ENCODE measurements at regions not wholly inside any gene's neighbourhood (a gene's known extent, or its start where the extent isn't known, plus 50 kb on each side); places are given as distances from the start of the nearest gene placed in this dataset.

DNA sequence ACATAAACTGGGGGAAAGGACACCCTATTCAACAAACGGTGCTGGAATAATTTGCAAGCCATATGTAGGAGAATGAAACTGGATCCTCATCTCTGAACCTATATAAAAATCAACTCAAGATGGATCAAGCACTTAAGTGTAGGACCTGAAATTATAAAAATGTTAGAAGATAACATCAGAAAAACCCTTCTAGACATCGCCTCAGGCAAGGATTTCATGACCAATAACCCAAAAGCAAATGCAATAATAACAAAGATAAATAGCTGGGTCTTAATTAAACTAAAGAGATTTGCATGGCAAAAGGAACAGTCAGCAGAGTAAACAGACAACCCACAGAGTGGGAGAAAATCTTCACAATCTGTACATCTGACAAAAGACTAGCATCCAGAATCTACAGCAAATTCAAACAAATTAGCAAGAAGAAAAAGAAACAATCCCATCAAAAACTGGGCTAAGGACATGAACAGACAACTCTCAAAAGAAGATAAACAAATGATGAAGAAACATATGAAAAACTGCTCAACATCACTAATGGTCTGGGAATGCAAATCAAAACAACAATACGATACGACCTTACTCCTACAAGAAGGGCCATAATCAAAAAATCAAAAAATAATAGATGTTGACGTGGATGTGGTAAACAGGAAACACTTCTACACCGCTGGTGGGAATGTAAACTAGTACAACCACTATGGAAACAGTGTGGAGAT lies 408.7 kb downstream of the CNTN6 start:
- Histone ChIP-seq H3K79me2 (ENCODE audit: low read length) (no peaks in the 10 kb centered on the region), H3K9ac (ENCODE audit: low read length) (no peak overlapping the region), H2AFZ (ENCODE audit: low read length) (no peak overlapping the region), H3K4me2 (ENCODE audit: low read depth, low read length) (no peak overlapping the region), H4K20me1 (ENCODE audit: insufficient read depth, low read length) (no peaks in the 10 kb centered on the region), H3K4me3 (ENCODE audit: low read length) (no peak overlapping the region), H3K9me2 (replicated peaks; ENCODE audit: insufficient read depth, low read length) (no peaks in the 10 kb centered on the region), H3K27ac (ENCODE audit: low read length) (no peak overlapping the region), H3K9me3 (replicated peaks; ENCODE audit: insufficient read depth, low read length) (no peaks in the 10 kb centered on the region), H3K27me3 (replicated peaks; ENCODE audit: insufficient read depth, low read length) (no peaks in the 10 kb centered on the region), H3K4me1 (ENCODE audit: low read length) (no peaks in the 10 kb centered on the region), H3F3A (ENCODE audit: insufficient read depth, low read length) (no peaks in the 10 kb centered on the region; the same call in 1 of the 2 replicates), H3K36me3 (replicated peaks; ENCODE audit: insufficient read depth, low read length) (no peaks in the 10 kb centered on the region; the same call in 1 of the 2 replicates)
- no peak for TF ChIP-seq EZH2 (optimal IDR thresholded peaks at IDR 0.05; ENCODE audit: low read depth, low read length)
- TF ChIP-seq, protein P1, sequence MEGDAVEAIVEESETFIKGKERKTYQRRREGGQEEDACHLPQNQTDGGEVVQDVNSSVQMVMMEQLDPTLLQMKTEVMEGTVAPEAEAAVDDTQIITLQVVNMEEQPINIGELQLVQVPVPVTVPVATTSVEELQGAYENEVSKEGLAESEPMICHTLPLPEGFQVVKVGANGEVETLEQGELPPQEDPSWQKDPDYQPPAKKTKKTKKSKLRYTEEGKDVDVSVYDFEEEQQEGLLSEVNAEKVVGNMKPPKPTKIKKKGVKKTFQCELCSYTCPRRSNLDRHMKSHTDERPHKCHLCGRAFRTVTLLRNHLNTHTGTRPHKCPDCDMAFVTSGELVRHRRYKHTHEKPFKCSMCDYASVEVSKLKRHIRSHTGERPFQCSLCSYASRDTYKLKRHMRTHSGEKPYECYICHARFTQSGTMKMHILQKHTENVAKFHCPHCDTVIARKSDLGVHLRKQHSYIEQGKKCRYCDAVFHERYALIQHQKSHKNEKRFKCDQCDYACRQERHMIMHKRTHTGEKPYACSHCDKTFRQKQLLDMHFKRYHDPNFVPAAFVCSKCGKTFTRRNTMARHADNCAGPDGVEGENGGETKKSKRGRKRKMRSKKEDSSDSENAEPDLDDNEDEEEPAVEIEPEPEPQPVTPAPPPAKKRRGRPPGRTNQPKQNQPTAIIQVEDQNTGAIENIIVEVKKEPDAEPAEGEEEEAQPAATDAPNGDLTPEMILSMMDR (IDR thresholded peaks at IDR 0.05; ENCODE audit: low read length): no peak
- no peak for TF ChIP-seq EZH2phosphoT487 (IDR thresholded peaks at IDR 0.05; ENCODE audit: low read length)
- no peak for DNase-seq

DNA sequence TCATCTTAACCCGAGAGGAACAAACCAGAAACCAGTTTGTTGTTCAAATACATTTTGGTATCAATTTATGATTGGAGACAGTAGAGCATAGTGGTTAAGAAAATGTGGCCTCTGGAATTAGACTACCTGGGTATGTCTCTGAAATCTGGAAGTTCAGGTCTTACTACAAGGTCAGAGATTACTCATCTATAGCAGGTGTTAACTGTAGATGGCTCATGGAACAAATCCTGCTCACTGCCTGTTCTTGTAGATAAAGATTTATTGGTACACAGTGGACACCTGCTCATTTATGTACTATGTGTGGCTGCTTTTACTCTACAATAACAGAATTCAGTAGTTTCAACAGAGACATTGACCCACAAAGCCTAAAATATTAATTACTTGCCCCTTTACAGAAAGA lies 413.3 kb downstream of the CNTN6 start:
- Histone ChIP-seq H3K4me2 (ENCODE audit: low read depth, low read length) (no peak overlapping the region), H2AFZ (ENCODE audit: low read length) (no peak overlapping the region), H3K4me3 (ENCODE audit: low read length) (no peak overlapping the region), H3K79me2 (ENCODE audit: low read length) (no peaks in the 10 kb centered on the region), H4K20me1 (ENCODE audit: insufficient read depth, low read length) (no peaks in the 10 kb centered on the region), H3K4me1 (ENCODE audit: low read length) (no peaks in the 10 kb centered on the region), H3F3A (ENCODE audit: insufficient read depth, low read length) (no peaks in the 10 kb centered on the region; the same call in 1 of the 2 replicates), H3K27me3 (replicated peaks; ENCODE audit: insufficient read depth, low read length) (no peaks in the 10 kb centered on the region), H3K9ac (ENCODE audit: low read length) (no peak overlapping the region), H3K36me3 (replicated peaks; ENCODE audit: insufficient read depth, low read length) (no peaks in the 10 kb centered on the region; the same call in 1 of the 2 replicates), H3K9me2 (replicated peaks; ENCODE audit: insufficient read depth, low read length) (no peaks in the 10 kb centered on the region), H3K27ac (ENCODE audit: low read length) (no peak overlapping the region), H3K9me3 (replicated peaks; ENCODE audit: insufficient read depth, low read length) (no peaks in the 10 kb centered on the region)
- TF ChIP-seq EZH2phosphoT487 (IDR thresholded peaks at IDR 0.05; ENCODE audit: low read length) (no peak), EZH2 (optimal IDR thresholded peaks at IDR 0.05; ENCODE audit: low read depth, low read length) (no peak)
- TF ChIP-seq, protein P1 (IDR thresholded peaks at IDR 0.05; ENCODE audit: low read length): no peak
- no peak for DNase-seq

GRCh38 chr3:1513662-1514061 lies 420.8 kb downstream of the CNTN6 start:
- no peaks in the 10 kb centered on the region for H3K79me2 ChIP-seq (ENCODE audit: low read length)
- no peak overlapping the region for H3K4me2 ChIP-seq (ENCODE audit: low read depth, low read length)
- H3K9me3 ChIP-seq (replicated peaks; ENCODE audit: insufficient read depth, low read length): no peaks in the 10 kb centered on the region
- H3K36me3 ChIP-seq (replicated peaks; ENCODE audit: insufficient read depth, low read length): no peaks in the 10 kb centered on the region
- H3K4me1 ChIP-seq (ENCODE audit: low read length): no peaks in the 10 kb centered on the region
- DNase-seq: no peak
- no peak overlapping the region for H3K4me3 ChIP-seq (ENCODE audit: low read length)
- no peak overlapping the region for H3K27ac ChIP-seq (ENCODE audit: low read length)
- H4K20me1 ChIP-seq (ENCODE audit: insufficient read depth, low read length): no peaks in the 10 kb centered on the region
- no peak overlapping the region for H3K9ac ChIP-seq (ENCODE audit: low read length)
- TF ChIP-seq, protein P1 (IDR thresholded peaks at IDR 0.05; ENCODE audit: low read length): no peak
- no peak for TF ChIP-seq EZH2phosphoT487 (IDR thresholded peaks at IDR 0.05; ENCODE audit: low read length)
- TF ChIP-seq EZH2 (optimal IDR thresholded peaks at IDR 0.05; ENCODE audit: low read depth, low read length): no peak
- no peaks in the 10 kb centered on the region for H3K9me2 ChIP-seq (replicated peaks; ENCODE audit: insufficient read depth, low read length)
- H3F3A ChIP-seq (ENCODE audit: insufficient read depth, low read length): no peaks in the 10 kb centered on the region
- no peak overlapping the region for H2AFZ ChIP-seq (ENCODE audit: low read length)
- H3K27me3 ChIP-seq (replicated peaks; ENCODE audit: insufficient read depth, low read length): no peaks in the 10 kb centered on the region
